Stimulated activated CD8-positive, alpha-beta memory T cell treated with anti-CD3 and anti-CD28 coated beads, Interleukin-12 subunit alpha, Interleukin-12 subunit beta, amount 100 ng/mL, for 24 hours (primary cell): ENCODE measurements at regions not wholly inside any gene's neighbourhood (a gene's known extent, or its start where the extent isn't known, plus 50 kb on each side); places are given as distances from the start of the nearest gene placed in this dataset.
"Not testable (repeated sequence)": the region's sequence is repeated elsewhere in the genome, so short reads cannot be mapped to it uniquely, and the experiment has no call there.

ENCODE experiments used
- DNase-seq: peaks from one replicate; pipeline ENCODE4 v3.0.0-alpha.2; 2020; ENCODE audit errors: extremely low read depth

GRCh38 chr13:99778500-99778899 is 193.1 kb downstream of the ZIC5 start:
- no peak for DNase-seq

GRCh38 chr13:99777873-99778272 is 193.7 kb downstream of the ZIC5 start:
- DNase-seq, result no peak

DNA sequence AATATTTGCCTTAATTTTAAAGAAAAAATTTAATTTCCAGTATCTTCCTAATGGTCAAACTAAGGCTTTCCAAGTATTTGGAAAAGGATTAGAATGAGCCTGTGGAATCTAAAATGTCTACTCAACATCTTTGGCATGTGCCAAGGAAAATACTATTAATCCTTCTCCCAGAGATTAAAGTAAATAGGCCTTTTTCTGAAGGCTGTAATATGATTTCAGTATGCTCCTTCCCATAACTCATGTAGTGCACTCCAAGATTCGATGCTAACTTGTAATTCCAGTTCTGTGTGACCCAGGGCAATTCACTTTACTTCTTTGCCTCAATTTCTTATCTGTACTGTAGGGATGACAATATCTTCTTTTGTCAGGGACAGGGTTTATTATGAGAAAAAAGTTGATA is 196.9 kb downstream of the ZIC5 start:
- DNase-seq, result no peak

DNA sequence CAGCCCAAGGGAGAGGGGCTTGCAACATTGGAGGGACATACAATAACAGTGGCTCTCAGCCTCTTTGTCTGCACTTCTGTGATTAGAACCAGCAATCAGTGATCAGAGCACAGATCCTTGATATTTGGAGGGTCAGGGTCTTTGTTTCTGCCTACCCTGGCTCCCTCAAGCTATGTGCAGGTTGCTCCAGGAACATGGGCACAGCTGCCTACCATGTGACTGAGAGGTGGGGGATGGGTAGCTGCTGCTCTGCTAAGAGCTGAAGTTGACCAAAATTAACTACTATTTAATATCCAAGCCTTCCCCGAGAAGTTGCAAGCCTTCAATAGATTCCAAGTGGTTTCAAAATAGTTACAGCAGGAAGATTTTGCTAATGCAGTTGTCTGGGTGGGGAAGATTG is 202.6 kb downstream of the ZIC5 start:
- DNase-seq, result no peak

DNA sequence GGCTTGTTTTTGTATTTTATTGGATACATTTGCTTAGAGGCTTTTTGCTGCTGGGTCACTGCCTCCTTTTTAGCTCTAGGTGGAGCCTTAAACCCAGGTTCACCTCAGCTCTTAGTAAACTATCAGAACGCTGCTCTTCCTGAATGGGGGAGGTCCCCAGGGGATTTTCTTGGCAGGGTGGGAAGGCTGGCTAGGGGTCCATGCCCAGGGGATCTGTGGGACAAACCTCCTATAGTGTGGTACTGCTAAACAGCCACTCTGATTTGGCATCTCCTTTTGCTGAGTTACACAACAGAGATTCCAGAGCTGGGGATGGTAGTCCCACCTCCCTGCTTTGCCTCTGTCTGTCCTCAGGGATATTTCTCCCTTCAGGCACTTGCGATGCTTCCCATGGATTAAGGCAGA is 204.9 kb downstream of the ZIC5 start:
- DNase-seq, result no peak

DNA sequence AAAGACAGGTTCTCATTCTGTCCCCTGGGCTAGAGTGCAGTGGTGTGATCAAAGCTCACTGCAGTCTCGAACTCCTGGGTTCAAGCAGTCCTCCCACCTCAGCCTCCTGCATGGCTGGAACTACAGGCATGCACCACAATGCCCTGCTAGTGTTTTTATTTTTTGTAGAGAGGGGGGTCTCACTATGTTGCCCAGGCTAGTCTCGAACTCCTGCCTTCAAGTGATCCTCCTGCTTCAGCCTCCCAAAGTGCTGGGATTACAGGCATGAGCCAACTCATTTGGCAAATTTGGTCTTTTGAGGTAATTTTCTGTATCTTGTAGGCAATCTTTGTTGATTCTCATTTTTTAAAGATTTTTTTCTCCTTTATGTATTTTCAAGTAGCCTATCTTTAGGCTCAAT is 205.7 kb downstream of the ZIC5 start:
- no peak for DNase-seq

- DNase-seq, result no peak
Measured at GRCh38 chr13:99760456-99760855, 211.1 kb downstream of the ZIC5 start.

GRCh38 chr13:99759163-99759552 is 212.4 kb downstream of the ZIC5 start:
- no peak for DNase-seq

GRCh38 chr13:99758460-99759162 is 213.0 kb downstream of the ZIC5 start:
- no peak for DNase-seq

- no peak for DNase-seq
Measured at GRCh38 chr13:99757756-99758459, 213.7 kb downstream of the ZIC5 start.

- DNase-seq, result no peak
Measured at GRCh38 chr13:99756281-99756680, 215.3 kb downstream of the ZIC5 start.

- DNase-seq, result not testable (repeated sequence)
Measured at GRCh38 chr13:99754750-99755149, 216.8 kb downstream of the ZIC5 start.

GRCh38 chr13:99752373-99752772 is 219.2 kb downstream of the ZIC5 start:
- no peak for DNase-seq

- no peak for DNase-seq
Measured at GRCh38 chr13:99751517-99752199, 219.9 kb downstream of the ZIC5 start.

DNA sequence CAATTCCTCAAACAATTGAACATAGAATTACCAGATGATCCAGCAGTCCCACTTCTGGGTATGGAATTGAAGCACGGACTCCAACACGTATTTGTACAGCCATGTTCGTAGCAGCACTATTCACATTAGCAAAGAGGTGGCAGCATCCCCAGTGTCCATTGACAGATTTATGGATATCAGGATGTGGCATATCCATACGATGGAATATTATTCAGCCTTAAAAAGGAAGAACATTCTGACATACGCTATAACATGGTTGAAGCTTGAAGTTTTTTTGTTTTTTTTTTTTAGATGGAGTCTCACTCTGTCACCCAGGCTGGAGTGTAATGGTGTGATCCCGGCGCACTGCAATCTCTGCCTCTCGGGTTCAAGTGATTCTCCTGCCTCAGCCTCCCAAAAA is 220.6 kb downstream of the ZIC5 start:
- no peak for DNase-seq

DNA sequence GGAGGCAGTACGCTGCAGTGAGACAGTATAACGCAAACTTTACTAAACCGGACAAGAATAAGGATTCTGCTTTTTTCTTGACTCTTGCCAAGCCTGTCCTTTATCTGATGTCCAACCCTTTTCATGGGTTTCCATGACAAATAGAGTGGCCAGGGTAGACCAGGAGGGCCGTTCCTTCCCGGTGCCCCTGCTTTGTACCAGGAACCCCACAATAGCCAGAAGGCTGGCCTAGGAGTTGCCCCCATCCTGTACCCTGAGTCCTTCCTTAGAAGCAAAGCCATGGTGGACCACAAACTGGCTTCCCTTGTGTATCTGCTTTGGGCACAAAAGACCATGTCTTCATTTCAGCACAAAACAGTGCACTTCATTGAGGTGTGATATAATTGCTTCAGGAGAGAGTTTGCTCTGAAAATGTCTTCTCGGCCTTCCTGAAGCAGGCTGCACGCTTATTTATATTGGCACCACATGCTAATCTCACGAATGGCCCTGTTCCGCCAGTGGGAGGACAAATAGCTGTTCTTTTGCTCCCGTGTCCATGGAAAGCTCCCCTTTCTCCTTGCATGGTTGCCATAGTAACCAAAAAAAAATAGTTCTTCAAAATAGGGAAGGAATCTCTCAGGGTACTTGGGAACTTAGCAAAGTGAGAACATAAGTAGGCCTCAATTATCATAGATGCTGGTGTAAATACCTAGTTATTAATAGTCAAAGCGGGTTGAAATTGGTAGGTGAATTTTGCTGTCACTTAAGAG is 222.1 kb downstream of the ZIC5 start:
- no peak for DNase-seq

DNA sequence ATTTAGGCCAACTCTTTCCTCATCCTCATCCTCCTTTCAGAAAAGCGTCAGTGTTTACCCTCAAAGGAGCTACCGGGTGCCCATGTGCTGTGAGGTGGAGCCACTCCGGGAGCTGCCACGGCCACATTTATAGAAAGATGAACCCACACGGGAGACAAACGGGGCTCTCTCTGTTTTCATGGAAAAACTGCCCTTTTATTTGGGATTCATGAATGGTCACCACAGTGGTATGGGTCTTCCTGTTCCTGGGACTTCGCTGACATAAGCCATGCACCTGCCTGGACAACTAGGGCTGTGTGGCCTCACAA is 224.2 kb downstream of the ZIC5 start:
- DNase-seq, result no peak

- no peak for DNase-seq
Measured at GRCh38 chr13:99746637-99747402, 224.7 kb downstream of the ZIC5 start.

GRCh38 chr13:99743094-99743493 is 228.5 kb downstream of the ZIC5 start:
- DNase-seq, result no peak

- DNase-seq, result no peak
Measured at GRCh38 chr13:99741960-99742359, 229.6 kb downstream of the ZIC5 start.

DNA sequence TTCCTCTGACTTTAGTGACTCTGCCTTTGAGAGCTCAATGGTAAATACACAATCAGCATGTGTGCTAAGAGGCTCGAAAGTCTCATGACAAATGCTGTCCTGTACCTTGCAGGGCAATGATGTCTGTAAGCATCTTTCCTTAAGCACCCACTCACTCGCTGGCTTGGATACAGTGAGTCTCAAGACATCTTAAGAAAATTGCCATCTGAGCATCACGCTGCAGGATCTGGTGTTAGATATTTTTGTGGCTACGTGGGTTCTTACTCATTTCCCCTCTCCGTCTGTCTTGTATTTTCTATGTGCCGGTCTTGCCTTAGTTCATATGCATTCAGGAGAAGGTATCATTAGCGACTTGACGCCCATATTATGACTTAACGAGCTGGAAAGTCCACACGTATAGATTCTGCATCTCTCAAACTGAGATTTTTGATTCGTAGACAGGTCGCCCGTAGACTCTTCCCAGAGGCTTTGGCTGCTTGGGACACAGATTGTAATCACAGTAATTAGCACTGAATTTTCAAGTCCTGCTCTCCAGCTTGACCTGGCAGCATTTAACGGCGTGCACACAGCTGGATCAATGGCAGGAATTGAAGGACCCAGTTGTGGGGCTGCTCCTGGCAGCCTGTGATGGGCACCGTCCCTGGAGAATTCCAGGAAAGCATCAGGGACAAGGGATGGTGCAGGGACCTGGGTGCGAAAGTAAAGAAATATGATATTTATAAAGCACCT is 231.2 kb downstream of the ZIC5 start:
- DNase-seq, result no peak
